H9 (cell line): ENCODE measurements at regions not wholly inside any gene's neighbourhood (a gene's known extent, or its start where the extent isn't known, plus 50 kb on each side); places are given as distances from the start of the nearest gene placed in this dataset.

ENCODE experiments used
- DNase-seq: peaks from one replicate; pipeline ENCODE4 v3.0.0-alpha.2; 2017
- H2AFZ ChIP-seq: one replicate; pipeline ENCODE4 v1.6.1; 2013; ENCODE audit warnings: mild to moderate bottlenecking, low read length, control low read depth, moderate library complexity
- H2AK5ac ChIP-seq: 2 replicates; pipeline ENCODE4 v1.6.1; 2013; ENCODE audit warnings: low read length, control low read depth, mixed read lengths; ENCODE audit not compliant: insufficient read length
- H2BK120ac ChIP-seq: one replicate; pipeline ENCODE4 v1.6.1; 2013; ENCODE audit warnings: low read depth, mild to moderate bottlenecking, low read length, control low read depth, inconsistent platforms; ENCODE audit not compliant: poor library complexity, severe bottlenecking
- H2BK12ac ChIP-seq: 2 replicates; pipeline ENCODE4 v1.6.1; 2013; ENCODE audit warnings: low read length, control low read depth, mixed read lengths, low read depth; ENCODE audit not compliant: insufficient read length
- H2BK15ac ChIP-seq: 2 replicates; pipeline ENCODE4 v1.6.1; 2013; ENCODE audit warnings: low read depth, low read length, control low read depth
- H2BK20ac ChIP-seq: one replicate; pipeline ENCODE4 v1.6.1; 2013; ENCODE audit warnings: low read depth, mild to moderate bottlenecking, low read length, control low read depth, inconsistent platforms; ENCODE audit not compliant: poor library complexity, severe bottlenecking
- H2BK5ac ChIP-seq: 2 replicates; pipeline ENCODE4 v1.6.1; 2013; ENCODE audit warnings: low read length, control low read depth, mixed read lengths; ENCODE audit not compliant: insufficient read length
- H3K14ac ChIP-seq: 2 replicates; pipeline ENCODE4 v1.6.1; 2013; ENCODE audit warnings: low read length, control low read depth; ENCODE audit not compliant: insufficient read depth
- H3K18ac ChIP-seq: 2 replicates; pipeline ENCODE4 v1.6.1; 2013; ENCODE audit warnings: low read depth, mild to moderate bottlenecking, mixed read lengths, low read length, control low read depth; ENCODE audit not compliant: insufficient read length
- H3K23ac ChIP-seq: 2 replicates; pipeline ENCODE4 v1.6.1; 2013; ENCODE audit warnings: low read length, control low read depth, mixed read lengths, low read depth; ENCODE audit not compliant: insufficient read length
- H3K23me2 ChIP-seq: 2 replicates; pipeline ENCODE4 v1.6.1; 2013; ENCODE audit warnings: low read depth, mild to moderate bottlenecking, mixed read lengths, low read length, control low read depth; ENCODE audit not compliant: insufficient read length, poor library complexity, severe bottlenecking
- H3K27ac ChIP-seq: 2 replicates; pipeline ENCODE4 v1.5.1; 2013; ENCODE audit warnings: low read length, control low read depth, mixed read lengths, low read depth; ENCODE audit not compliant: insufficient read length
- H3K27me3 ChIP-seq: 2 replicates; pipeline ENCODE4 v1.6.1; 2013; ENCODE audit warnings: low read length, control low read depth, inconsistent platforms; ENCODE audit not compliant: insufficient read depth
- H3K4ac ChIP-seq: 2 replicates; pipeline ENCODE4 v1.6.1; 2013; ENCODE audit warnings: low read depth, mild to moderate bottlenecking, control low read depth, inconsistent platforms, low read length, moderate library complexity
- H3K4me1 ChIP-seq: 2 replicates; pipeline ENCODE4 v1.6.1; 2013; ENCODE audit warnings: low read length, control low read depth, inconsistent platforms; ENCODE audit not compliant: insufficient read depth
- H3K4me2 ChIP-seq: 2 replicates; pipeline ENCODE4 v1.6.1; 2013; ENCODE audit warnings: low read length, control low read depth, mixed read lengths; ENCODE audit not compliant: insufficient read length, insufficient read depth
- H3K56ac ChIP-seq: 2 replicates; pipeline ENCODE4 v1.6.1; 2013; ENCODE audit warnings: low read depth, mild to moderate bottlenecking, mixed read lengths, low read length, control low read depth; ENCODE audit not compliant: insufficient read length
- H3K79me1 ChIP-seq: 2 replicates; pipeline ENCODE4 v1.6.1; 2013; ENCODE audit warnings: low read depth, mild to moderate bottlenecking, moderate library complexity, low read length, control low read depth, inconsistent platforms; ENCODE audit not compliant: insufficient read depth, poor library complexity, severe bottlenecking
- H3K79me2 ChIP-seq: 2 replicates; pipeline ENCODE4 v1.6.1; 2013; ENCODE audit warnings: low read length, control low read depth, inconsistent platforms; ENCODE audit not compliant: insufficient read depth
- H3K9ac ChIP-seq: 2 replicates; pipeline ENCODE4 v1.6.1; 2013; ENCODE audit warnings: low read length, control low read depth, mixed read lengths; ENCODE audit not compliant: insufficient read length; ENCODE audit errors: extremely low read depth
- H3K9me3 ChIP-seq: one replicate; pipeline ENCODE4 v1.6.1; 2013; ENCODE audit warnings: low read depth, low read length, inconsistent platforms; ENCODE audit not compliant: control insufficient read depth
- H3T11ph ChIP-seq: one replicate; pipeline ENCODE4 v1.6.1; 2013; ENCODE audit warnings: mild to moderate bottlenecking, low read length, control low read depth, inconsistent platforms
- H4K20me1 ChIP-seq: one replicate; pipeline ENCODE4 v1.6.1; 2013; ENCODE audit not compliant: control insufficient read depth, insufficient read length, insufficient read depth
- H4K5ac ChIP-seq: 2 replicates; pipeline ENCODE4 v1.6.1; 2013; ENCODE audit warnings: low read depth, mild to moderate bottlenecking, mixed read lengths, low read length, control low read depth; ENCODE audit not compliant: insufficient read length
- H4K8ac ChIP-seq: replicated peaks from 2 replicates; pipeline ENCODE4 v1.6.1; 2013; ENCODE audit warnings: low read length, control low read depth, mixed read lengths, low read depth; ENCODE audit not compliant: insufficient read length
- H4K91ac ChIP-seq: 2 replicates; pipeline ENCODE4 v1.6.1; 2013; ENCODE audit warnings: low read depth, mild to moderate bottlenecking, moderate library complexity, mixed read lengths, low read length, control low read depth; ENCODE audit not compliant: insufficient read length
- H3K27ac Mint-ChIP-seq, 3 experiments: 2 replicates in 2 of 3; 3 replicates in 1 of 3; pipeline ENCODE4 v1.8.0; 2020 to 2021; ENCODE audit warnings: mixed read lengths in 3 of 3, mild to moderate bottlenecking in 1 of 3, moderate library complexity in 1 of 3
- H3K27me3 Mint-ChIP-seq: 2 replicates; pipeline ENCODE4 v1.8.0; 2021; ENCODE audit warnings: low read depth, mild to moderate bottlenecking, moderate library complexity, mixed read lengths
- H3K36me3 Mint-ChIP-seq, 3 experiments: 2 replicates in 2 of 3; 3 replicates in 1 of 3; pipeline ENCODE4 v1.8.0; 2020 to 2021; ENCODE audit warnings: low read depth in 3 of 3, mixed read lengths in 3 of 3; ENCODE audit not compliant: insufficient read depth in 1 of 3
- H3K4me1 Mint-ChIP-seq, 2 experiments: 2 replicates each; pipeline ENCODE4 v1.8.0; 2020; ENCODE audit warnings: mixed read lengths in 2 of 2
- H3K4me3 Mint-ChIP-seq, 2 experiments: 2 replicates in 1 of 2; 3 replicates in 1 of 2; pipeline ENCODE4 v1.8.0; 2020 to 2021; ENCODE audit warnings: mild to moderate bottlenecking in 2 of 2, mixed read lengths in 2 of 2, moderate library complexity in 1 of 2
- H3K9me3 Mint-ChIP-seq, 2 experiments: 2 replicates in 1 of 2; 3 replicates in 1 of 2; pipeline ENCODE4 v1.8.0; 2020; ENCODE audit warnings: mild to moderate bottlenecking in 2 of 2, mixed read lengths in 2 of 2, moderate library complexity in 1 of 2
- CTCF ChIP-seq: fragments of 200-600 bp; sonication (generic); conservative IDR thresholded peaks from 3 replicates; pipeline ENCODE4 v1.8.0; 2021; ENCODE audit warnings: antibody characterized with exemption, mild to moderate bottlenecking
- WGBS: extraction: QIAGEN DNeasy Blood & Tissue Kit; methylation state at CpG from one replicate; pipeline ENCODE4 v1.1.7; 2013; ENCODE audit warnings: missing lambda C conversion rate, low lambda C conversion rate, mixed read lengths; ENCODE audit not compliant: insufficient read length; ENCODE audit errors: extremely low coverage; 5-methylcytosine and 5-hydroxymethylcytosine counted together

- peaks cover 0 to 4% of the 10 kb centered on the region in 2 experiments; a peak in 3 of 5 replicates for H3K9me3 Mint-ChIP-seq
Observed at GRCh38 chr3:117550766-117551165, 841.2 kb downstream of the TUSC7 start.

More at GRCh38 chr3:117550766-117551165, 841.2 kb downstream of the TUSC7 start:
- no peaks in the 10 kb centered on the region for H4K20me1 ChIP-seq
- H3K4me2 ChIP-seq: no peak overlapping the region
- WGBS: no CpG with 5 or more reads among the region's 2 CpGs
- no peak overlapping the region for H2BK120ac ChIP-seq
- no peak overlapping the region for H3K14ac ChIP-seq
- no peak overlapping the region for H3K9ac ChIP-seq
- H3K18ac ChIP-seq: no peak overlapping the region
- no peak overlapping the region for H3K4me3 Mint-ChIP-seq
- H2BK5ac ChIP-seq: no peak overlapping the region
- no peaks in the 10 kb centered on the region for H3K79me1 ChIP-seq
- no peak for DNase-seq
- H3K4me1 Mint-ChIP-seq: no peaks in the 10 kb centered on the region
- H3K23me2 ChIP-seq: no peaks in the 10 kb centered on the region
- H4K8ac ChIP-seq: no peak overlapping the region
- H3K36me3 Mint-ChIP-seq: no peaks in the 10 kb centered on the region
- no peak overlapping the region for H2BK15ac ChIP-seq
- no peak overlapping the region for H3K27ac ChIP-seq
- no peak overlapping the region for H3K23ac ChIP-seq
- H3K27me3 Mint-ChIP-seq: no peaks in the 10 kb centered on the region
- no peak overlapping the region for H2AK5ac ChIP-seq
- no peak overlapping the region for H2BK20ac ChIP-seq
- H3K4me1 ChIP-seq: no peaks in the 10 kb centered on the region
- H4K5ac ChIP-seq: no peak overlapping the region
- H3T11ph ChIP-seq: no peak overlapping the region
- no peak for TF ChIP-seq CTCF
- H3K4ac ChIP-seq: no peak overlapping the region
- H4K91ac ChIP-seq: no peak overlapping the region
- H3K27ac Mint-ChIP-seq: no peak overlapping the region
- no peaks in the 10 kb centered on the region for H3K27me3 ChIP-seq
- no peak overlapping the region for H2BK12ac ChIP-seq
- no peak overlapping the region for H2AFZ ChIP-seq
- no peaks in the 10 kb centered on the region for H3K79me2 ChIP-seq
- H3K56ac ChIP-seq: no peak overlapping the region
- no peaks in the 10 kb centered on the region for H3K9me3 ChIP-seq
